Endothelial cell of umbilical vein (primary cell): ENCODE measurements at regions not wholly inside any gene's neighbourhood (a gene's known extent, or its start where the extent isn't known, plus 50 kb on each side); places are given as distances from the start of the nearest gene placed in this dataset.

Experiments
- BruUV-seq: library from RNA; stranded (reverse); fragments of 400-500 nt; replicated peaks from 2 replicates; lab custom pipeline; 2021; lab: Mats Ljungman, UMichigan
- CTCF ChIA-PET: fragments of 300-600, 350-600 bp; sonication (Branson Sonifier 250); formaldehyde crosslinking; loops from one replicate; lab custom pipeline; 2021; ENCODE audit warnings: antibody characterized with exemption, inconsistent platforms; lab: Charles Lee
- POLR2A ChIA-PET: fragments of 300-600, 350-600 bp; sonication (Branson Sonifier 250); formaldehyde crosslinking; loops from one replicate; lab custom pipeline; 2021; ENCODE audit warnings: antibody characterized with exemption, inconsistent platforms; lab: Charles Lee
- DNase-seq: peaks from one replicate; pipeline ENCODE4 v3.0.0-alpha.2; 2011; ENCODE audit warnings: low read depth, low spot score
- FAIRE-seq: peaks from 2 replicates; lab custom pipeline; 2011; peaks lifted over from hg19 to GRCh38; lab: Jason Lieb, UNC
- H2AFZ ChIP-seq: 2 replicates; pipeline ENCODE4 v1.6.0; 2012; ENCODE audit warnings: low read depth, low read length, control low read depth, inconsistent platforms
- H3K27ac ChIP-seq: 2 replicates; pipeline ENCODE4 v1.5.1; 2011; ENCODE audit warnings: low read depth, mild to moderate bottlenecking, control low read depth, low read length, moderate library complexity; ENCODE audit not compliant: insufficient read depth
- H3K27me3 ChIP-seq, 2 experiments: 2 replicates each; pipeline versions ENCODE4 v1.6.0 to v1.6.1; 2011; ENCODE audit warnings: low read length in 2 of 2, mixed read lengths in 1 of 2; ENCODE audit not compliant: control insufficient read depth in 2 of 2, insufficient read depth in 2 of 2
- H3K36me3 ChIP-seq, 2 experiments: 2 replicates in 1 of 2; 3 replicates in 1 of 2; pipeline ENCODE4 v1.5.1; 2011; ENCODE audit warnings: low read length in 2 of 2, mild to moderate bottlenecking in 1 of 2, moderate library complexity in 1 of 2; ENCODE audit not compliant: control insufficient read depth in 2 of 2, insufficient read depth in 2 of 2; ENCODE audit errors: extremely low read depth in 1 of 2
- H3K4me1 ChIP-seq: 3 replicates; pipeline ENCODE4 v1.5.1; 2011; ENCODE audit warnings: mild to moderate bottlenecking, low read length; ENCODE audit not compliant: control insufficient read depth, insufficient read depth; ENCODE audit errors: extremely low read depth
- H3K4me2 ChIP-seq: 2 replicates; pipeline ENCODE4 v1.6.1; 2011; ENCODE audit warnings: low read length, control low read depth, mixed read lengths; ENCODE audit not compliant: insufficient read depth
- H3K4me3 ChIP-seq, 3 experiments: fragments of 200-600 bp in 1 of 3; sonication (generic), shearing (Covaris generic) in 1 of 3; replicated peaks in 1 of 3; 2 replicates each; pipeline ENCODE4 v1.5.1; 2011 to 2016; ENCODE audit warnings: control low read depth in 3 of 3, low read length in 3 of 3, mild to moderate bottlenecking in 2 of 3, inconsistent platforms in 1 of 3, low read depth in 1 of 3, moderate library complexity in 1 of 3; ENCODE audit not compliant: insufficient read depth in 1 of 3
- H3K79me2 ChIP-seq: 2 replicates; pipeline ENCODE4 v1.6.0; 2012; ENCODE audit warnings: low read length, inconsistent platforms; ENCODE audit not compliant: control insufficient read depth, insufficient read depth
- H3K9ac ChIP-seq: replicated peaks from 2 replicates; pipeline ENCODE3; 2011; ENCODE audit warnings: low read length, control low read depth; ENCODE audit not compliant: insufficient read depth; ENCODE audit errors: extremely low read depth
- H3K9me1 ChIP-seq: replicated peaks from 3 replicates; pipeline ENCODE4 v1.6.0; 2011; ENCODE audit warnings: mild to moderate bottlenecking, low read length; ENCODE audit not compliant: control insufficient read depth, insufficient read depth; ENCODE audit errors: extremely low read depth
- H3K9me3 ChIP-seq: replicated peaks from 2 replicates; pipeline ENCODE4 v1.5.1; 2012; ENCODE audit warnings: low read length, inconsistent platforms; ENCODE audit not compliant: control insufficient read depth, insufficient read depth
- H4K20me1 ChIP-seq: replicated peaks from 2 replicates; pipeline ENCODE3; 2011; ENCODE audit warnings: mild to moderate bottlenecking, low read length; ENCODE audit not compliant: control insufficient read depth, insufficient read depth; ENCODE audit errors: extremely low read depth
- CTCF ChIP-seq, 2 donors: IDR thresholded peaks; 1 replicate in 1 of 2; 2 replicates in 1 of 2; pipeline ENCODE4 v1.5.1; 2011; ENCODE audit warnings: low read length in 2 of 2, mild to moderate bottlenecking in 2 of 2, moderate library complexity in 2 of 2, control low read depth in 1 of 2, inconsistent platforms in 1 of 2, low read depth in 1 of 2; ENCODE audit not compliant: insufficient read depth in 1 of 2; ENCODE audit errors: extremely low read depth in 1 of 2
- EZH2 ChIP-seq: IDR thresholded peaks from 2 replicates; pipeline ENCODE4 v1.6.1; 2012; ENCODE audit warnings: borderline replicate concordance, low read depth, mild to moderate bottlenecking, moderate library complexity, low read length, inconsistent platforms; ENCODE audit not compliant: severe bottlenecking
- FOS ChIP-seq: IDR thresholded peaks from 2 replicates; pipeline ENCODE4 v1.6.1; 2011; ENCODE audit warnings: mild to moderate bottlenecking, low read length, moderate library complexity, borderline replicate concordance; ENCODE audit not compliant: insufficient read depth
- GATA2 ChIP-seq: IDR thresholded peaks from 2 replicates; pipeline ENCODE4 v1.7.0; 2011; ENCODE audit warnings: low read depth, mild to moderate bottlenecking, moderate library complexity, mixed read lengths, low read length; ENCODE audit not compliant: insufficient read length, insufficient read depth
- JUN ChIP-seq: IDR thresholded peaks from 2 replicates; pipeline ENCODE4 v1.6.1; 2011; ENCODE audit warnings: borderline replicate concordance, low read depth; ENCODE audit not compliant: insufficient read length, insufficient read depth
- MYC ChIP-seq: IDR thresholded peaks from one replicate; pipeline ENCODE4 v1.6.1; 2011; ENCODE audit warnings: mild to moderate bottlenecking, low read depth, low read length
- POLR2A ChIP-seq: IDR thresholded peaks from 2 replicates; pipeline ENCODE4 v1.6.1; 2012; ENCODE audit warnings: low read depth, mild to moderate bottlenecking, control low read depth, low read length
- POLR2AphosphoS5 ChIP-seq: IDR thresholded peaks from 2 replicates; pipeline ENCODE4 v1.6.1; 2012; ENCODE audit warnings: low read depth, mild to moderate bottlenecking, control low read depth, low read length, moderate library complexity; ENCODE audit not compliant: insufficient read depth
- dilution Hi-C: fragments of 300-500 bp; cut with MboI; formaldehyde crosslinking; loops from one replicate; pipeline ENCODE4 v1.15.0; 2019; ENCODE audit warnings: low sequenced_read_pairs; ENCODE audit not compliant: extremely low pct_ligation_motif_present
- intact Hi-C: fragments of 100-400 bp; cut with micrococcal nuclease; formaldehyde crosslinking; loops from one replicate; pipeline ENCODE4 v1.10.0; 2022
- TF ChIP-seq, protein P1 (sequence below): IDR thresholded peaks from 2 replicates; pipeline ENCODE4 v1.6.1; 2011; ENCODE audit not compliant: insufficient read depth, insufficient read length

GRCh38 chr7:85830982-85831381, 644.1 kb upstream of the SEMA3D start:
- CTCF ChIA-PET = interaction anchor here (1.0 to 3.2 kb wide), 10 partner anchors 8 to 1895 kb away, joined by 3 to 85 read pairs (median 14); no protein-coding TSS in a partner anchor
- no peak overlapping the region for H3K9ac ChIP-seq
- intact Hi-C loops = loop anchor here (1.0 kb wide), 1 partner anchor 800 kb away; no protein-coding TSS in a partner anchor

DNA sequence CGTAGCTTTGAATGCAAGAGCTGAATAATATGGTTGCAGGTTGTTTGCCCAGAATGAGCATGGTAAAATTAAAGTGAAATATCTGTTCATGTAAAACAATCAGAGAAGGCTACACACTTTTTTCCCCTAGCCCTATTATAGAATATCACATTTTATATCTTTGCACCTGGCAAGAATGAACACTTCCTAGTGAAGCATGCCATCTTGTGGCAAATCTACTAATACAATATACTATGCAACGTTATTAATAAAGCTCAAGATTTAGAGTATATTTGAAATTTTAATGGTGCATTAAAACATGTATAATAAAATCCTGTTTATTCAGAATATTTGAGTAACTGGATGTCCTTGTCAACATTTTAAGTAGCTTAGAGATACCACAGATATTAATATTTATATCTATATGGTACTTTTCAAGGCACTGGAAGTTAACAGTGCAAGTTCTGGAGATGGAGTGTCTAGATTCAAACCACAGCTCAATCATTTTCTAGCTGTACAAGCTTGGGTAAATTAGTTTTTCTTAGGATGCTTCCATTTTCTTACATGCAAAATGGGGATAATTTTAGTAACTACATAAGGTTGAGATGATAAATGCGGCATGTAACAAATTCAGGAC, 643.1 kb upstream of the SEMA3D start:
- H4K20me1 ChIP-seq = no peaks in the 10 kb centered on the region
- ChIA-PET CTCF (interaction anchor here (0.5 to 3.2 kb wide), 34 partner anchors 8 to 1897 kb away, joined by 3 to 85 read pairs (median 4); partner anchors contain the start of gene SEMA3D), POLR2A (no interaction called here)
- no peaks in the 10 kb centered on the region for H3K9me3 ChIP-seq
- TF ChIP-seq GATA2 = no peak
- no peak for TF ChIP-seq MYC
- no peak for TF ChIP-seq JUN
- no peak for TF ChIP-seq POLR2AphosphoS5
- no peak for TF ChIP-seq CTCF (IDR thresholded peaks at IDR 0.05; ENCODE audit: extremely low read depth in 1 of 2, insufficient read depth in 1 of 2, low read depth in 1 of 2, low read length in 2 of 2)
- TF ChIP-seq POLR2A = no peak
- no peak for TF ChIP-seq EZH2
- TF ChIP-seq FOS = no peak
- TF ChIP-seq, protein P1, sequence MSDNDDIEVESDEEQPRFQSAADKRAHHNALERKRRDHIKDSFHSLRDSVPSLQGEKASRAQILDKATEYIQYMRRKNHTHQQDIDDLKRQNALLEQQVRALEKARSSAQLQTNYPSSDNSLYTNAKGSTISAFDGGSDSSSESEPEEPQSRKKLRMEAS = no peak
- H3K4me3 ChIP-seq = no peak overlapping the region
- H3K36me3 ChIP-seq = no peaks in the 10 kb centered on the region
- BruUV-seq = no TSS peak
- H3K4me1 ChIP-seq = no peaks in the 10 kb centered on the region
- no peaks in the 10 kb centered on the region for H3K79me2 ChIP-seq
- no peaks in the 10 kb centered on the region for H3K9me1 ChIP-seq
- H3K27ac ChIP-seq = no peak overlapping the region
- DNase-seq (no peak), FAIRE-seq (no peak)
- intact Hi-C loops (loop anchor here (1.0 kb wide), 1 partner anchor 799 kb away; no protein-coding TSS in a partner anchor), dilution Hi-C loops (no loop called here)
- no peak overlapping the region for H3K4me2 ChIP-seq
- H3K9ac ChIP-seq = no peak overlapping the region
- H3K27me3 ChIP-seq = no peaks in the 10 kb centered on the region
- no peak overlapping the region for H2AFZ ChIP-seq

More at GRCh38 chr7:85830982-85831381, 644.1 kb upstream of the SEMA3D start:
- no peak overlapping the region for H3K27ac ChIP-seq
- H3K27me3 ChIP-seq = no peaks in the 10 kb centered on the region
- no peak for TF ChIP-seq GATA2
- TF ChIP-seq POLR2AphosphoS5 = no peak
- no TSS peak for BruUV-seq
- H2AFZ ChIP-seq = no peak overlapping the region
- no peak overlapping the region for H3K4me2 ChIP-seq
- H3K79me2 ChIP-seq = no peaks in the 10 kb centered on the region
- no peaks in the 10 kb centered on the region for H3K4me1 ChIP-seq
- dilution Hi-C loops = no loop called here
- DNase-seq (no peak), FAIRE-seq (no peak)
- H3K9me1 ChIP-seq = no peaks in the 10 kb centered on the region
- H4K20me1 ChIP-seq = no peaks in the 10 kb centered on the region
- no peaks in the 10 kb centered on the region for H3K36me3 ChIP-seq
- H3K4me3 ChIP-seq = no peak overlapping the region
- POLR2A ChIA-PET = no interaction called here
- H3K9me3 ChIP-seq = no peaks in the 10 kb centered on the region
